ENCODE measurements at regions not wholly inside any gene's neighbourhood (a gene's known extent, or its start where the extent isn't known, plus 50 kb on each side); places are given as distances from the start of the nearest gene placed in this dataset.

DNA sequence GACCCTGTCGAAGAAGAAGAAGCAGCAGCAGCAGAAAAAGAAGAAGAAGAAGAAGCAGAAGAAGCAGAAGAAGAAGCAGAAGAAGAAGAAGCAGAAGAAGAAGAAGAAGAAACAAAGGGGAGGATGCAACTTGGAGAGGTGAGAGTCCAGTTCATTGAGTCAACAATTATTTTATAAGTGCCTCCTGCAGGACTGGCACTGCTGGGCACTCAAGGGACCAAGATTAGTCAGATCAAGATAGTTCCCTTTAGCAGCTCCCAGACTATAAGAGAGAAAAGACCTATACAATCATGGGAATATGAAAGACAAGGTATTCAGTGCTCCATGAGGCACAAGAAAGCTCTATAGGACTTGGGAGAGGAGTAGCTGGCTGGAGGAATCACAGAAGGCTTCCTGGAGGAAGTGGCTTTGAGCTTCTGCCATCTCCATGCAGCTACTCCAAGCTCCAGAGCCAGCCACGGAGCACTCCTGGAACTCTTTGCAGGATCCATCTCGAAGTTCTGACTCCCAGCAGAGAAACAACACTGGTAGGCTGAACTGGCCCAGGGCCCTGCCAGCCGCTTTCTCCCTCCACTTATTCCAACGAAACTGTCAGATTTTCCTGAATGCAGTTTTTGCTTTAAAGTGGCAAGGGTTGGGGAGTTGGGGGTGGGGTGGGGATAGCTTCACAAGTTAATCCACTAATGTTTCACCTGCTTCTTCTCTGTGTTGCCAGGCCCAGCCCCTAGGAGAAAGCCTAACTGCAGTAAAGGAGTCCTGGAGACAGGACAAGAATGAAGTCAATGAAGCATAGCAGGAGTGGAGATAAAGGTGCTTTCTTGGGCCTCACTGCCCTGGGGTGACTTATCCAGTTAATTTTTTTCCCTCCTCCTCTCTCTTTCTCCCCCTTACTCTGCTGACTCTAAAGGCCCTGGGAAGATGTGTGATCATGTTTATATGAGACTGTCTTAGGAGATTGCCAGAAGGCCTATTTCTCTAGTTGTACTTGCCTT is 140.1 kb upstream of the PARP11 start:
- DNase-seq: no peak

DNA sequence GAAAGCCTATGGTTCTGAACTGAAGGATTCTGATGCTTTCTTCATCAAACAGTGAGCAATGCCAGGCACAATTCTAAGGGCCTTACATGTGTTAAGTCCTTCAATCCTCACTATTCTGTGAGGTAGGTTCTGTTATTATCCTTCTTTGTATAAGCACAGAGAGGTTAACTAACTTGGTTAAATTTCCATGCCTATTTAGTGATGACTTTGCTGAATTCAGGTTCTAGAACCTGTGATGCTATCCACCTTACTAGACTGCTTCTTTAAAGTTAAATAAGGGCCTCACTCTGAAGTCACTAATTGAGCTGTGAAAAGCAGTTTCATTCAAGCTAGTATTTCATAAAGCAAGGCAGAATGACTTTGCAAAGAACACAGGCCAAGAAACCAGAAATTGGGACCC is 138.9 kb upstream of the PARP11 start:
- no peak for DNase-seq

DNA sequence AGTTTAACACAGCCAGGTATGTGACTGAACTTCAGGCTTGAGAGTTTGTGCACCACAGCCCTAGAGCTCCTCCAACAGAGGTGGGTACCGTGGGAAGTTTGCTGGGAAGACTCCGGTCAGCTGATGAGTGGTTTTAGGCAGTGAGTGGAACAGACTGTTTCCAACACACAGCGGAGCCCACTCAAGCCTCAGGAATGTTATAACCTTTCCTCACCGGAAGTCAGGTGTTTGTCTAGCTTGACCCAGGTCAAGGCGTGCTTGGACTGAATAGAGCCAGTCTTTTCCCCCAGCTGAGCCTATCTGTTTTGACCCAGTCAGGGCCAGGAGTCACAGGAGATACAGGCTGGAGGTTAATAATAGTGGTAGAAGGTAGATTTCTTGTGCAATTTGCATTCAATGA is 138.4 kb upstream of the PARP11 start:
- DNase-seq: no peak

DNA sequence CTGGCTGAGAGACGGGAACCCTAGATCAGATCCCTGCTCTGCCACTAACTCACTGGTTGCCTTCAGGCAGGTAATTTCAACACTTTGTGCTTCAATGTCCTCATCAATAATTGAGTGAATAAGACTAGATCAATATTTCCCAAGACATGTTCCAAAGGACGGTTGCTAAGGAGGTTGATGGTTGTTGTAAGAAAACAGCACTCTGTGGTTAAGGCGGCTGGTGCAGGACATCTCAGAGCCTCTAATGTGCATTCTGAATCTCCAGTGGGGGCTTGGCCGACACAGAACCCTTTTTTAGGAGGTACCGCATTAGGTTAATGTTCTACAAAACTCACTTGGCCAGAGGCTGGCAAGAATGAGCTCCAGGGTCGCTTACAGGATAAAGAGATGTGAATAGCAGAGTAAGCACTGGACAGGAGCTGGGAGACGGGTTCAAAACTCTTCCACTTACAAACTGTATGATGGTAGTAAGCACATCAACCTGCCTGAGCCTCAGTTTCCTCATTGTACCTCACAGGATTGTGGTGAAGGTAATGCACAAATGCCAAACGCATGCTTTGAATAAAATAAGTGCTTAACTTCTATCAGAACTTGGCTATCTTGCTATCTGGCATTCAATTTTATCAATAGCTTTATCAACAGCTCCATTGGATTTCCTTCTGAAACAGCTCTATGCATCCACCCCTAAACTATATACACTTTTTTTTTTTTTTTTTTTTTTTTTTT is 136.9 kb upstream of the PARP11 start:
- DNase-seq: no peak

DNA sequence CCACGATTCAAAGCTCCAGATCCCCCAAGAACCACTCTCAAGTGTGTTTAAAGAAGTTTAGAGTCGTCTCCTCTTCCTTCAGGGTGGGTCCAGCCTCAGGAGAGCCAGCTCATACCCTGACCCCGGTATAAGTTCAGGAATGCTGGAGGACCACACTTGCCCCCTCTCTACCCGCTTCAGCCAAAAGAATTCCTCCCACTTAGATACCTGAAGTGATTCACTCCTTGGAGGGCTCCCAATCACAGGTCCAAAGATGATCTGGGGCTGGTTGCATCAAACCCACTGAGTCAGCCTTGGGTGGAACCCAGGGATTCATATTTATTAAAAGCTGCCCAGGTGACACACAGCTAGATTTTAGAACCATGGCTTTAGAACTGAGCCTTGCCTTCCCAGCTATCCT is 133.5 kb upstream of the PARP11 start:
- no peak for DNase-seq

DNA sequence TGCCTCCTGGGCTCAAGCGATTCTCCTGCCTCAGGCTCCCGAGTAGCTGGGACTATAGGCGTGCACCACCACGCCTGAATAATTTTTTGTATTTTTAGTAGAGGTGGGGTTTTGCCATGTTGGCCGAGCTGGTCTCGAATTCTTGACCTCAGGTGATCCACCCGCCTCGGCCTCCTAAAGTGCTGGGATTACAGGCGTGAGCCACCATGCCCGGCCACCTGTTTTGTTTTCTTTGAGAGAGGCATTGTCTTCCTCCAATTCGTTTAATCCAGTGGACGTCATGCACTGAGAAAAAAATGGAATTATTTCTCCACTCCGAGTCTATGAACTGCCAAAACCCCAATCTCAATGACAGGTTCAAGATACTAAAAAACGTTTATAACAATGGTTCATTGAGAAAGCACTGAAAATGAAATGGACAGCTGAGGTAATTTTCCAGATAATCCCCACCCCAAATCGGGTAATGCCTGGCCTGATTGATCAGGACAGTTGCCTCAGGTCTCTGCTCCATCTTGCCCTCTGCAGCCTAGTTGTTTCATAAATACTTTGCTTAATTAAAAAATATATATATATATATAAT is 132.7 kb upstream of the PARP11 start:
- DNase-seq: no peak

DNA sequence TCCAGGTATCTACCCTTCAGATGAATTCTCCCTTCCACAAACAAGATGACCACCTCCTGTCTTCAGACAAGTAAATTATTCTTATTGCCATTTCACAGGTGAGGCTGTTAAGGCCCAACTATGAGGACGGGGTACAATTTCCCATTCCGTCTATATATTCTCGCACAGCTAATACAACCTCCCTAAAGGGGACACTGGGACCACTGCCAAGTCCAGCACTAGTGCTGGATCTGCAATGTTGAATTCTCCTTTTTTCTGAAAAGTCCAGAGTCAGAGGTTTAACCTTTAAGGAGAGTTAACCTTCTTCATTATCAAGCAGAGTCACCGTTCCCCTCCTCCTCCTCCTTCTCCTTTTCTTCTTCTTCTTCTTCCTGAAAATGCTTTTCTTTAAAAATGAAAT is 130.4 kb upstream of the PARP11 start:
- no peak for DNase-seq

DNA sequence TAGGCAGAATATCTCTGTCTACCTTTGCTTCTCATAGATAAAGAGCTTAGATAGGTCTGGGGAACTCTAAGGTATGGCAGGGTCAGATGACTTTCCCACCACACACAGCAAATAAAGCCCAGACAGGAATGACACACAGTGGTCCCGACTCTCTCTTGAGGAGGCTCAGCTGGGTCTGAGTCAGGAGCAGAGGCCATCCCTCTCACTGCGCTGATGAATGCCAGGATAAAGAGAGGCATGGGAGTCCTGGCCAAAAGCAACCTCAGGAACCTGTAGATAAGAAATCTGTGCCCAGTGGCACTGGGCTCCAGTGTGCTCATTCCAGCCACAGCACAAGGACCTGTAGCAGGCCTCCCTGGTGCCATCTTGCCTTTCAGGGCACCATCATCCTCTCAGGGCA is 129.4 kb upstream of the PARP11 start:
- no peak for DNase-seq

DNA sequence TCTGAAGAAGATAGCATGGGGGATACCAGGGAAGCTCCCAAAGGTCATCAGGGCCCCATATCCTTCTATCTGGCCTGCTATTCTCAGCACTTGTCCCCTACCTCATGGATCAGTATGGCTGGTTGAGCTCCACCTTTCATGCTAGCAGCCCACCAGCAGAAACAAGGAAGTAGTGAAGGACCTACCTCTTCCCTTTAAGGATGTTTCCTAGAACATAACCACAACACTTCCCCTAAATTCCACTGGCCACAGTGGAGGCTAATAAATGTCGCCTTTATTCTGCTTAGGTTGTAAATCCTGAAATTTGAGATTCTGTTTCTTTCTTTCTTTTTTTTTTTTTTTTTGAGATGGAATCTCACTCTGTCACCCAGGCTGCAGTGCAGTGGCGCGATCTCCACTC is 128.6 kb upstream of the PARP11 start:
- no peak for DNase-seq

DNA sequence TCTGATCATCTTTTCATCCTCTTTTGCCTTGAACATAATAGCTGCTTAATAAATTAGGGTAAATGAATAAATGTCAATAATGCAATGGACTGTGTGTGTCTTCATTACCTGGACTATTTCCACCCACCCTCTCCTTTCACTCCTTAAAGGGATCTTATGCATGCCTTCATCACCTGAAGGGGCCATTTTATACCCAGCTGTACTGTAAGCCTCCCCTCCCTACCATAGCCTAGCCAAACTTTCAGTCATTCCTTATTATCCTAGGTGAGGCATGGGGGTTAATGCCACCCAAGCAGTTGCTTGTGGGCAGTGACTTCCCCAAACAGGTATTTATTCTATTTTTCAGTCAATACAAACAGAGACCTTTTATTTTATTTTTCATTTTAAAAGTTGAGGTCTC is 127.8 kb upstream of the PARP11 start:
- no peak for DNase-seq

DNA sequence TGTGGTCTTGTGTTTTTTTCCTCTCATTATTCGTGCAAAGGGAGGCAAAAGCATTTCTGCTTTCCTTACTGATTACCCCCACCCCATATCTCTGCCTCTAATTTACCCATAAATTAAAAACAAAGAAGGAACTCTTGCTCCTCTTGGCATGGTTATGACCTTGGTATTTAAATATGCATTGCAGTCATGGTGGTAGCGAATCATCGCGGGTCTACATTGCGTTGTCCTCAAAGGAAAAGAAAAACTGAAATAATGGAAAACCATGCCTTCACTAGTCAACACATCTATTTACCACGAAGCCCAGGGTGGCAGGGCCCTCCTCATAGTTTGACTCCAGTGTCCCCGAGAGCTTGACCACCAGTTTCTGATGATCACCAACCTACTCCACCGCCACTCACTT is 126.7 kb upstream of the PARP11 start:
- DNase-seq: no peak

DNA sequence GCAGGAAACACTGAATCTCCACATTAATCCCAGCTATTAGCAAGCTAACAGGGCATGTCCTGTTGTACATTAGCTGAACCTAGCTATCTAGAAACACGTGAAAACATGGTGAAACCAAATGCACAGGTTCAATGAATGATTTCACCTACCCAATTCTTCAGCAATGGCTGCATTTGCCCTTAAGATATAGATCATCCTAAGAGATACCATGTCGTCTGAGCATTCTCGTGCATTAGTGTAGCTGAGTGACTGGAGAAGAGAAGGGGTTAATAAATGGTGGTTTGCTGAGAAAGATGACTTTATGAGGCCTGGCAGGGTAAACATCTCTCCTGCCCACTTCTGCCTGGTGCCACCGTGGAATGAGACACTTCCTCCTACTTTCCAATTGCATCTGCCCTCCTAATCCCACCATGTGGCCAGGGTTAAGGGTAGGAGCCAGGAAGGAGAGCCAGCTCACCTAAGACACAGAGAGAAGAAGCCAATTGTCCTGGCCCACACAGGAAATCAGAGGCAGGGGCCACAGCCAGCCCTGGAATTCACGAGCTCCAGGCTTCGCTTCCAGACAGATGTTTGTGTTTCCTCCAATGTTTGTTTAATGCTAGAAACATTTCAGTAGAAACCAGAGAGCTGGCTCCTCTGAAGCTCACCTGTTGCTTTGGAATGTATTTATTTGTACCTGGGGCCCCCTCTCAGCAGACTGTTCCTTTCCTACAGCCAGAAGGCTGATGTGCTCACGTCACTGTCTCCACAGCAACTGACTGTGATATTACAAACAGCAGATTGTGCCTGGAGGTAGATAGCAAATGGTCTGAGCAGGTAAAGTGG is 126.0 kb upstream of the PARP11 start:
- DNase-seq: peak; percentile 29

DNA sequence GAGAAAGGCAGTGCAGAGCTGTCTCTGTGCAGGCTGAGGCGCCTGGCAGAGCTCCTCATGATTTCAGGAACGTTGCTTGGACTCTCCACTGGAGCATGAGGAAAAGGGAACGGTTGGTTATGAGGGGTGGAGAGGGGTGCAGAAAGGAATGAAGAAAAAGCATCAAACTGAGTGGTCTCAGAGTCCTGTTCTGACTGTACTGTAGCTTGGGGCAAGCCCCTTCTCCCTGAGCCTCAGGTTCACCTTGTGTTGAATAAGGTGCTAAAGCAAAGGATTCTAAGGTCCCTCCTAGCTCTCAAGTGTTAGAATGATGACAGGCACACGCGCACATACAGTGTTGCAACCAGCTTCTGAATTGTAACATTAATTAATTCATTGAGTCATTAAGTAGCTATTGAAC is 125.2 kb upstream of the PARP11 start:
- DNase-seq: no peak

DNA sequence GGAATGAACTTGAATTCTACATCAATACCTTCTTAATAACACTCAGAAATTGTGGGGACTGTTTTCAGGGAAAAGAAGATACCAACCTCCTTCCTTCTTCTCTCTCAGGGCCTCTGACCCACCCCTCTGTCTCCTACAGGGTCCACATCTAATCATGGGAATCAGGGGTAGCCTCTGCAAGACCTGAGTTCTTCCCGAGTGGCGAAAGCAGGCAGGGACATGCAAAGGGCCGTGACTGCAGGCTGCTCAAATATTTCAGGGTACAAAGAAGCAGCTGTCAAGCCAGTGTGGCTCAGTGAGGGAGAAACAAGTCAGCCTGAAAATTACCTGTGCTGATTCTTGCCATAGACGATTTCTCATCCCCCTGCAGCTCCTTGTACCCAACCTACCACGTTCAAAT is 123.1 kb upstream of the PARP11 start:
- DNase-seq: no peak

DNA sequence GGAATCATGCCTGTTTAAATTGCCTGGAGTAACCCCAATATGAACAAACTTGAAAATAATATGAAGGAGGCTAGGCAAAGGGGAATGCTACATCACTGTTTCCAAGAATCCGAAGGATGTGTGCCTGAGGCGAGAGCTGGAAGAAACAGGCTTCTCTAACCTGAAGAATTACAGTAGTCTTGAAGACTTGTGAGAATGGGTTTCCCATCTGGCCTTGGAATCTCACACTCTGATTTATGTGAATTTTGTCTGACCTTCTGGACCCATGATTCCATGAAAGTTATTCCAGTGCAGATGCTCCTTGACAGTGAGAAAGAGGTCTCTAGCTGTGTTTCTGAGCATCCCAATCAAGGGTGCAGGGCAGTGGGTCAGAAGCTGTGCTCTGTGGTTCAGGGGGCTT is 122.1 kb upstream of the PARP11 start:
- DNase-seq: no peak

DNA sequence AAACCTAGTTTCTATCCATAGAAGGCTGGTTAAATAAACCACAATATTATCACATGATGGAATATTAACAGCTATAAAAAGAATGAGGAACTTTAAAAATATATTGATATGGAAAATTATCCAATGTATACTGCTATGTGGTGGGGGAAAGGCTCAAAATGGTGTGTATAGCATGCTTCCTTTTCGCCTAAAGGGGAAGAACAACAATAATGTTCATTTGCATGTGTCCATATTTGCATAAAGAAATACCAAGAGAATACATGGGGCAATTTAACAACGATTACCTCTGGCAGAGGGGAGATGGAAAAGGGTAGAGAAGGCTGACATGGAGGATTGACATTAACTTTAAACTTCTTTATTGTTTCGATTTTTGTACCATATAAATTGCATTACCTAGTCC is 121.3 kb upstream of the PARP11 start:
- DNase-seq: no peak

DNA sequence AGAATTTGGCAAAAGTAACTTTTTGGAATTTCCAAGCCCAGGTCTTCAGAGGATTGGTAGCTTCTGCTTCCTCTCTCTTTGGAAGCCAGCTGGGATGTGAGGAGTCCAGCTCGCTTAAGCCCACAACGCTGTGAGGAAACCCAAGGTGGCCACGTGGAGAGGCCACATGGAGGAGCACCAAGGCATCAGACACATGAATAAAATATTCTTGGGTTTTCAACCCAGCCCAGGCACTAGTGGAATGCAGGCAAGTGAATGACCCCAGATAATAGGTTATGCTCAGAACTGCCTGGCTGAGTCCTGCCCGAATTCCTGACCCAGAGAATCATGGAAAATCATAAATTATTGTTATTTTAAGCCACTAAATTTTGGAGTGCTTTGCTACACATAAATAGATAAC is 119.7 kb upstream of the PARP11 start:
- no peak for DNase-seq

DNA sequence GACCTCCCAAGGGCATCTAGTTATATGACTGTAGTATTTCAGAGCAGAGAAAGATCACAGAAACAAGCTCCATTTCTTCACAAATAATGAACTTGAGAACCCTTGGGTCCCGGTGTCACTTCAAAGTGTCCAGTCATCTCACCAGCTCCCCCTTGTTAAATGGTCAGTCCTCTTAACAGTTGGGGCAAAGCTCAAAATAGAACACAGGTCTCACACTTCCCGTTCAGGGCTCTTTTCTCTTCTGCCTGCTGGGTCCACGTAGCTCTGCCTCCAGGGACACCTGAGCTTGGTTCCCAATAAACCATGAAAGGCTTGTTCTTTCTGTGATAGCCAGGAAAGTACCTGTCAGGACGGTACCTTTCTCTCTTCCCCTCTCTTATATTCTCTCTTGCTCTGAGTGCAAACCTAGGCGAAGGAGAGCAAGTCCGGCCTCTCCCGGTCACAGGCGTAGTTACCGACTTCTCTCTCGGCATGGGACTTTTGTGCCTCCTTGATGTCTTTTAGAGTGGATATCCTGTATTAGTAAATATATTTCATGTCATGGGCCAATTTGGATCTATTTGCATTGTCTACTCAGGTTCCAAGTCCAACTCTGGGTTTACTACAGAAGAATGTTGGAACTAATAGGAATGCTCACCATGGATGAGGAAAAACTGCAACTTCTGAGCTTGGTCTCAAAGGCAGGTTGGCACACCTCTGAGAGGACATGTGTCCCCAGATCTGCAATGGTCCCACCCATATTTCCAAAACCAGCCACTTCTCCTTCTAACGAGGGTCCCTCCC is 118.8 kb upstream of the PARP11 start:
- DNase-seq: no peak

DNA sequence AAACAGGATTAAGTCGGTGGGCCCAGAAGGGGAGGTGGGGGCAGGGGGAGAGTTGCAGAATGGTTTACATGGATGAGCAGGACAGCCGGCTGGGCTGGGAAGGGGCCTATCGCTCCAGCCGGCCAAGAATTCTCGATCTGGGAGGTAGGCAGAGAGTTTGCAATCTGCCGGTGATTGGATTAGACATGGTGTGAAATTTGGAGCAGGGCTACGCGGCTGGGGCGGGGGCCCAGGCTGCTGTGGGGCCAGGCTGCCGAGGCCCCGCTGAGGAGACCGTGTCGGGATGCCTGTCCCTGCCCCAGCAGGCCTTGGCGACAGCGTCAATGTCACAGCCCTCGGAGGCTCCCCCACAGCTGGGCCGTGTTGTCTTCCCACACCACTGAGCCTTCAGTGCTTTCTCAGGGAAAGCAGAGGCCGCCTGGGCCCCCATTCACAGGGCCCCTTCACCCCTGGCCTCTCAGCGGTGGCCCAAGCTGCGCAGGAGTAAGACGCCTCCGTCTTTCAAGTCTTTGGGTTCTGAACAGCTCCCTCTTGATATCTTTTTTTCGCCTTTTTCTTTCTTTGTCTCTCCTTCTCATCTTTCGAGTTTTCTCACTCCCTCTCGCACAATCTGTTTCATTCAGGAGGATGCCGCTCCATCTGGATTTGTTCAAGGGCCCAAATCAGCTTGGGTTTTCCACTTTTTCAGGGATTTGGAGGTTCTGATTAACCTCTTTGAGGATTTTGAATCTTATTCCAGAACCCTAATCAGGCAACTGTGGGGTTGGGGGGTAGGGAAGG is 117.5 kb upstream of the PARP11 start:
- no peak for DNase-seq

DNA sequence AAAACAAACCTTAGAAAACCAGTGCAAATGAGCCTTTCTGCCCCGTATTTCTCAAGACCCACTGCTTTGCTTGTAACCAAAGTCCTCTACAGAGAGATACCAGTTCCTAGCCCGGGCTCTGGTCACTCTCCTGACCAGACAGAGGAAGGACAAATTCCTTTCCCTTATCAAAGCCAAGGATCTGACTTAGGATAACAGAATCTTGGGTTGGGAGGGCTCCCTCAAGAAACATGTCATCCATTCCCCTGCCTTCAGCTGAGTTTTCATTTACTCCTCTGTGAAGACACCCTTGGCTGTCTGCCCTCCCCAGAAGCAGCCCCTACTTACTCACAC is 116.0 kb upstream of the PARP11 start:
- no peak for DNase-seq

DNA sequence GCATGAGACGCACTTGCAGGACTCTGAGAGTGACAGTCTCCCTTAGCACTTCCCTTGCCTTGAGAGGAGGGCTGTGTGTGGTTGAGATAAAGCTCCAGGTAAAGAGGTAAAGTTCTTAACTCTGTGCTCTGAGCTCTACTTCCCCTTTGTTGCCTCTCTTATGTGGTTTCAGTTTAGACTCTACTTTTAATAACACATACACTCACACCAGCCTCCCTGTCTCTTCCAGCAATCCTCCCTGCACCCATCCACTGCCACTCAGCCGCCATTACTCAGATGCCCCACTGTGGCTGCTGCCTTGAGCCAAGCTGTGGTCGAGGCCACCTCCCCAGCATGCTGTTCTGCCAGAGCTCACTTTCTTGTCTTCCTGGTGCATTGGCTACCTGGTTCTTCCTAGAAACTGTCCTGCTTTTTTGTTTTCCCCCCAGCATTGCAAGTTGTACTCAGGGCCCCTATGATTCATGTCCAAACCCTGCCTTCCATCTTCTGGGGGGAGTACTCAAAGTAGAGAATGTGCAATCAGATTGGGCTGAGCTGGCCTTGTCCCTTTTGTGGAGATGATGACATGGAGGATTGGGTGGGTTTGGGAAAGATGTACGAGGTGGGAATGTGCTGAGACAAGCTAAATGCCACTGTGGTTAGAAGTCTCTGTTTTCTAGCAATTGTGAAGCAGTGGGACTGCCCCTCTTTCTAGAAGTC is 115.5 kb upstream of the PARP11 start:
- peak; percentile 30 for DNase-seq
